ENCODE measurements at regions not wholly inside any gene's neighbourhood (a gene's known extent, or its start where the extent isn't known, plus 50 kb on each side); places are given as distances from the start of the nearest gene placed in this dataset.

- H3K79me2 ChIP-seq (ENCODE audit: insufficient read depth, low read length), result no peaks in the 10 kb centered on the region
- H3K9me3 ChIP-seq (ENCODE audit: control insufficient read depth in 1 of 2, insufficient read depth in 1 of 2, low read depth in 1 of 2, low read length in 2 of 2), result no peaks in the 10 kb centered on the region
- DNase-seq (ENCODE audit: low read depth, low spot score) (no peak), ATAC-seq (no peak)
- POLR2A ChIA-PET, result no interaction called here
- no peak overlapping the region for H3K4me2 ChIP-seq (ENCODE audit: low read length)
- no peaks in the 10 kb centered on the region for H3K36me3 ChIP-seq (ENCODE audit: control insufficient read depth in 1 of 2, insufficient read depth in 2 of 2, low read length in 2 of 2)
- no peaks in the 10 kb centered on the region for H4K20me1 ChIP-seq (ENCODE audit: insufficient read depth)
- CTCF ChIA-PET, result no interaction called here
- BruUV-seq (replicated peaks), result no TSS peak
- H3K27me3 ChIP-seq (ENCODE audit: insufficient read depth, low read length), result no peaks in the 10 kb centered on the region
- H3K9ac ChIP-seq (ENCODE audit: low read length), result no peak overlapping the region
- no peak overlapping the region for H2AFZ ChIP-seq (ENCODE audit: low read depth, low read length, poor library complexity, severe bottlenecking)
- no peak overlapping the region for H3K4me3 ChIP-seq (replicated peaks in 1 of 2; ENCODE audit: low read depth in 1 of 2, low read length in 2 of 2)
- no peak for TF ChIP-seq ELF1 (IDR thresholded peaks at IDR 0.05; ENCODE audit: borderline replicate concordance, low read depth)
- TF ChIP-seq MAX (IDR thresholded peaks at IDR 0.05), result no peak
- TF ChIP-seq YY1 (IDR thresholded peaks at IDR 0.05; ENCODE audit: extremely low read depth, insufficient replicate concordance, low read depth, low read length), result no peak
- intact Hi-C loops (cut with micrococcal nuclease), result no loop called here
- H3K4me1 ChIP-seq (ENCODE audit: control insufficient read depth in 1 of 2, insufficient read depth in 2 of 2, low read length in 2 of 2), result no peaks in the 10 kb centered on the region
- no peaks in the 10 kb centered on the region for H3K9me2 ChIP-seq (ENCODE audit: insufficient read depth)
- no peak overlapping the region for H3K27ac ChIP-seq (ENCODE audit: low read depth, low read length)
- RAD21 ChIA-PET (ENCODE audit: low non-redundant PET in 1 of 2, low total read pairs in 2 of 2, uncharacterized antibody in 2 of 2, unreplicated experiment in 2 of 2), result no interaction called here
Observed at GRCh38 chr1:222077206-222077605, 335.3 kb upstream of the DUSP10 start.

- H3K9me3 ChIP-seq (ENCODE audit: control insufficient read depth in 1 of 2, insufficient read depth in 1 of 2, low read depth in 1 of 2, low read length in 2 of 2), result no peaks in the 10 kb centered on the region
- no peak overlapping the region for H3K9ac ChIP-seq (ENCODE audit: low read length)
- no peak overlapping the region for H3K4me2 ChIP-seq (ENCODE audit: low read length)
- H2AFZ ChIP-seq (ENCODE audit: low read depth, low read length, poor library complexity, severe bottlenecking), result no peak overlapping the region
- no peak for DNase-seq (ENCODE audit: low read depth, low spot score)
- no TSS peak for BruUV-seq (replicated peaks)
- CTCF ChIA-PET, result no interaction called here
- intact Hi-C loops (cut with micrococcal nuclease), result no loop called here
- H3K27ac ChIP-seq (ENCODE audit: low read depth, low read length), result no peak overlapping the region
- POLR2A ChIA-PET, result no interaction called here
- RAD21 ChIA-PET (ENCODE audit: low non-redundant PET in 1 of 2, low total read pairs in 2 of 2, uncharacterized antibody in 2 of 2, unreplicated experiment in 2 of 2), result no interaction called here
- H3K4me1 ChIP-seq (ENCODE audit: control insufficient read depth in 1 of 2, insufficient read depth in 2 of 2, low read length in 2 of 2), result no peaks in the 10 kb centered on the region
- no peak overlapping the region for H3K4me3 ChIP-seq (replicated peaks in 1 of 2; ENCODE audit: low read depth in 1 of 2, low read length in 2 of 2)
- no peak for ATAC-seq
- no peaks in the 10 kb centered on the region for H3K79me2 ChIP-seq (ENCODE audit: insufficient read depth, low read length)
- no peaks in the 10 kb centered on the region for H3K36me3 ChIP-seq (ENCODE audit: control insufficient read depth in 1 of 2, insufficient read depth in 2 of 2, low read length in 2 of 2)
- H3K27me3 ChIP-seq (ENCODE audit: insufficient read depth, low read length), result no peaks in the 10 kb centered on the region
- TF ChIP-seq REST (IDR thresholded peaks at IDR 0.05; ENCODE audit: low read depth) (no peak), POLR2AphosphoS5 (IDR thresholded peaks at IDR 0.05; ENCODE audit: low read depth, low read length) (no peak), EZH2phosphoT487 (IDR thresholded peaks at IDR 0.05; ENCODE audit: borderline replicate concordance) (no peak), MAX (IDR thresholded peaks at IDR 0.05) (no peak), ELF1 (IDR thresholded peaks at IDR 0.05; ENCODE audit: borderline replicate concordance, low read depth) (no peak), YY1 (IDR thresholded peaks at IDR 0.05; ENCODE audit: extremely low read depth, insufficient replicate concordance, low read depth, low read length) (no peak), JUND (IDR thresholded peaks at IDR 0.05) (no peak), POLR2A (IDR thresholded peaks at IDR 0.05; ENCODE audit: borderline replicate concordance, extremely low read depth, insufficient read depth, insufficient read length) (no peak), ATF3 (IDR thresholded peaks at IDR 0.05) (no peak), FOSL1 (IDR thresholded peaks at IDR 0.05; ENCODE audit: low read depth) (no peak), ZBTB33 (IDR thresholded peaks at IDR 0.05; ENCODE audit: extremely low read depth, insufficient replicate concordance, low read length) (no peak), SRF (IDR thresholded peaks at IDR 0.05; ENCODE audit: low read depth) (no peak)
- no peaks in the 10 kb centered on the region for H3K9me2 ChIP-seq (ENCODE audit: insufficient read depth)
- H4K20me1 ChIP-seq (ENCODE audit: insufficient read depth), result no peaks in the 10 kb centered on the region
Observed at GRCh38 chr1:222074317-222074716, 332.4 kb upstream of the DUSP10 start.

All from HCT116 (cell line).